GM12873 (cell line): ENCODE measurements at regions not wholly inside any gene's neighbourhood (a gene's known extent, or its start where the extent isn't known, plus 50 kb on each side); places are given as distances from the start of the nearest gene placed in this dataset.

ENCODE experiments used
- CTCF ChIP-seq: IDR thresholded peaks from 2 replicates; pipeline ENCODE4 v1.5.1; 2012; ENCODE audit warnings: low read depth, mild to moderate bottlenecking, moderate library complexity, low read length, control low read depth; ENCODE audit not compliant: insufficient read depth; ENCODE audit errors: missing control alignments

GRCh38 chr7:133132906-133133305, 51.0 kb upstream of the CHCHD3 start:
- TF ChIP-seq CTCF, result no peak

- TF ChIP-seq CTCF, result no peak
Measured at GRCh38 chr7:133134810-133135209, 52.9 kb upstream of the CHCHD3 start.

GRCh38 chr7:133135451-133135850, 53.6 kb upstream of the CHCHD3 start:
- no peak for TF ChIP-seq CTCF

- TF ChIP-seq CTCF, result peak; percentile 45
Measured at GRCh38 chr7:133139350-133139749, 57.5 kb upstream of the CHCHD3 start.

GRCh38 chr7:133139801-133140200, 57.9 kb upstream of the CHCHD3 start:
- no peak for TF ChIP-seq CTCF

GRCh38 chr7:133140994-133141595, 59.2 kb upstream of the CHCHD3 start:
- no peak for TF ChIP-seq CTCF

- no peak for TF ChIP-seq CTCF
Measured at GRCh38 chr7:133150760-133151159, 68.9 kb upstream of the CHCHD3 start.

- no peak for TF ChIP-seq CTCF
Measured at GRCh38 chr7:133152875-133153274, 71.0 kb upstream of the CHCHD3 start.
